HCT116 (cell line): ENCODE measurements at regions not wholly inside any gene's neighbourhood (a gene's known extent, or its start where the extent isn't known, plus 50 kb on each side); places are given as distances from the start of the nearest gene placed in this dataset.

Source experiments
- ATAC-seq: fragments of 200-7000 bp; cut with Tn5 transposase; 2 replicates; pipeline ENCODE4 v1.9.1; 2020; ENCODE audit warnings: mild to moderate bottlenecking, moderate library complexity
- BruUV-seq: library from RNA; stranded (reverse); fragments of 400-500 nt; replicated peaks from 2 replicates; lab custom pipeline; 2021; lab: Mats Ljungman, UMichigan
- CTCF ChIA-PET: fragments of 300-600 bp; sonication (Branson Sonifier 250); formaldehyde crosslinking; loops from one replicate; lab custom pipeline; 2021; ENCODE audit warnings: antibody characterized with exemption; lab: Charles Lee
- POLR2A ChIA-PET: fragments of 300-600, 350-600 bp; sonication (Branson Sonifier 250); formaldehyde crosslinking; loops from one replicate; lab custom pipeline; 2021; ENCODE audit warnings: antibody characterized with exemption; lab: Charles Lee
- RAD21 ChIA-PET, 2 experiments: fragments of 300-600 bp; sonication (Branson Sonifier 250); formaldehyde crosslinking; loops; one replicate each; lab custom pipeline; 2023; ENCODE audit warnings: low total read pairs in 2 of 2; ENCODE audit not compliant: uncharacterized antibody in 2 of 2, unreplicated experiment in 2 of 2, low non-redundant PET in 1 of 2; lab: Charles Lee
- DNase-seq: peaks from one replicate; pipeline ENCODE4 v3.0.0-alpha.2; 2010; ENCODE audit warnings: low read depth, low spot score
- H2AFZ ChIP-seq: fragments of 200-600 bp; shearing (Covaris generic), sonication (generic); 2 replicates; pipeline ENCODE4 v1.6.1; 2017; ENCODE audit warnings: low read depth, mixed run types, mixed read lengths, antibody characterized with exemption, low read length; ENCODE audit not compliant: poor library complexity, severe bottlenecking
- H3K27ac ChIP-seq: 2 replicates; pipeline ENCODE4 v1.5.1; 2012; ENCODE audit warnings: low read depth, low read length
- H3K27me3 ChIP-seq: fragments of 200-600 bp; sonication (generic); 2 replicates; pipeline ENCODE4 v1.6.1; 2016; ENCODE audit warnings: mixed run types, low read length, mixed read lengths; ENCODE audit not compliant: insufficient read depth
- H3K36me3 ChIP-seq, 2 experiments: fragments of 200-500 bp in 1 of 2; fragments of 200-600 bp in 1 of 2; sonication (Bioruptor generic) in 1 of 2; sonication (generic) in 1 of 2; 2 replicates each; pipeline versions ENCODE4 v1.5.1 to v1.6.1; 2014 to 2016; ENCODE audit warnings: low read length in 2 of 2, inconsistent platforms in 1 of 2, mixed read lengths in 1 of 2, mixed run types in 1 of 2; ENCODE audit not compliant: insufficient read depth in 2 of 2, control insufficient read depth in 1 of 2
- H3K4me1 ChIP-seq, 2 experiments: fragments of 200-600 bp in 1 of 2; sonication (generic) in 1 of 2; 2 replicates each; pipeline versions ENCODE4 v1.5.1 to v1.6.1; 2012 to 2017; ENCODE audit warnings: low read length in 2 of 2, inconsistent platforms in 1 of 2, mild to moderate bottlenecking in 1 of 2, mixed read lengths in 1 of 2, mixed run types in 1 of 2, moderate library complexity in 1 of 2; ENCODE audit not compliant: insufficient read depth in 2 of 2, control insufficient read depth in 1 of 2
- H3K4me2 ChIP-seq: fragments of 200-600 bp; sonication (generic); 2 replicates; pipeline ENCODE4 v1.6.1; 2017; ENCODE audit warnings: mixed run types, low read length, mixed read lengths
- H3K4me3 ChIP-seq, 2 experiments: fragments of 200-600 bp in 1 of 2; sonication (generic) in 1 of 2; replicated peaks in 1 of 2; 2 replicates each; pipeline ENCODE4 v1.5.1; 2011 to 2016; ENCODE audit warnings: low read length in 2 of 2, control low read depth in 1 of 2, low read depth in 1 of 2, mild to moderate bottlenecking in 1 of 2, mixed read lengths in 1 of 2, mixed run types in 1 of 2
- H3K79me2 ChIP-seq: fragments of 200-600 bp; sonication (generic); 2 replicates; pipeline ENCODE4 v1.6.1; 2017; ENCODE audit warnings: mild to moderate bottlenecking, mixed run types, low read length, moderate library complexity, mixed read lengths; ENCODE audit not compliant: insufficient read depth
- H3K9ac ChIP-seq: fragments of 200-600 bp; sonication (generic); 2 replicates; pipeline ENCODE4 v1.6.1; 2016; ENCODE audit warnings: low read length, mixed read lengths
- H3K9me2 ChIP-seq: fragments of 200-600 bp; sonication (generic), shearing (Covaris generic); 2 replicates; pipeline ENCODE4 v1.6.1; 2017; ENCODE audit warnings: mixed run types, mild to moderate bottlenecking, moderate library complexity; ENCODE audit not compliant: insufficient read depth
- H3K9me3 ChIP-seq, 2 experiments: fragments of 200-500 bp in 1 of 2; fragments of 200-600 bp in 1 of 2; sonication (Bioruptor generic) in 1 of 2; sonication (generic) in 1 of 2; 2 replicates each; pipeline ENCODE4 v1.6.1; 2014 to 2017; ENCODE audit warnings: low read length in 2 of 2, mixed read lengths in 2 of 2, inconsistent platforms in 1 of 2, low read depth in 1 of 2, mild to moderate bottlenecking in 1 of 2, mixed run types in 1 of 2, moderate library complexity in 1 of 2; ENCODE audit not compliant: control insufficient read depth in 1 of 2, insufficient read depth in 1 of 2
- H4K20me1 ChIP-seq: fragments of 200-600 bp; sonication (generic), shearing (Covaris generic); 2 replicates; pipeline ENCODE4 v1.6.1; 2017; ENCODE audit warnings: mixed run types, mild to moderate bottlenecking, moderate library complexity; ENCODE audit not compliant: insufficient read depth
- EGR1 ChIP-seq: IDR thresholded peaks from 2 replicates; pipeline ENCODE4 v1.6.1; 2012; ENCODE audit warnings: low read depth
- ELF1 ChIP-seq: IDR thresholded peaks from 2 replicates; pipeline ENCODE4 v1.6.1; 2012; ENCODE audit warnings: low read depth, borderline replicate concordance
- EZH2 ChIP-seq: fragments of 200-600 bp; sonication (generic); IDR thresholded peaks from 2 replicates; pipeline ENCODE4 v1.6.1; 2017; ENCODE audit warnings: antibody characterized with exemption, mixed run types
- EZH2phosphoT487 ChIP-seq: fragments of 200-600 bp; IDR thresholded peaks from 2 replicates; pipeline ENCODE4 v1.6.1; 2018; ENCODE audit warnings: antibody characterized with exemption, borderline replicate concordance
- JUND ChIP-seq: IDR thresholded peaks from 2 replicates; pipeline ENCODE4 v1.6.1; 2012
- MAX ChIP-seq: IDR thresholded peaks from 2 replicates; pipeline ENCODE4 v1.6.1; 2012
- POLR2AphosphoS5 ChIP-seq: IDR thresholded peaks from 2 replicates; pipeline ENCODE4 v1.6.1; 2011; ENCODE audit warnings: mild to moderate bottlenecking, low read depth, low read length, moderate library complexity
- RAD21 ChIP-seq: IDR thresholded peaks from 2 replicates; pipeline ENCODE4 v1.6.1; 2012; ENCODE audit warnings: low read depth, mild to moderate bottlenecking
- REST ChIP-seq: IDR thresholded peaks from 2 replicates; pipeline ENCODE4 v1.6.1; 2012; ENCODE audit warnings: low read depth
- SIN3A ChIP-seq: IDR thresholded peaks from 2 replicates; pipeline ENCODE4 v1.6.1; 2012; ENCODE audit warnings: low read depth
- YY1 ChIP-seq: IDR thresholded peaks from 2 replicates; pipeline ENCODE4 v1.6.1; 2011; ENCODE audit warnings: low read length, low read depth, moderate library complexity, mild to moderate bottlenecking; ENCODE audit not compliant: insufficient replicate concordance; ENCODE audit errors: extremely low read depth
- ZBTB33 ChIP-seq: IDR thresholded peaks from 2 replicates; pipeline ENCODE4 v1.6.1; 2011; ENCODE audit warnings: mild to moderate bottlenecking, low read length, moderate library complexity; ENCODE audit not compliant: insufficient replicate concordance; ENCODE audit errors: extremely low read depth
- ZFX ChIP-seq: fragments of 450-650 bp; IDR thresholded peaks from 2 replicates; pipeline ENCODE4 v1.6.1; 2017
- ZNF274 ChIP-seq: fragments of 200-500 bp; sonication (Bioruptor generic); IDR thresholded peaks from 2 replicates; pipeline ENCODE4 v1.6.1; 2014; ENCODE audit warnings: mild to moderate bottlenecking, low read depth, low read length, inconsistent platforms
- intact Hi-C: fragments of 100-400 bp; cut with micrococcal nuclease; formaldehyde crosslinking; loops from 2 replicates; pipeline ENCODE4 v1.10.0; 2022
- TF ChIP-seq, protein P1 (sequence below), 3 experiments: fragments of 200-600 bp in 1 of 3; sonication (generic) in 1 of 3; IDR thresholded peaks in 2 of 3; conservative IDR thresholded peaks in 1 of 3; 2 replicates each; pipeline ENCODE4 v1.5.1; 2012 to 2017; ENCODE audit warnings: low read depth in 2 of 3, low read length in 2 of 3, antibody characterized with exemption in 1 of 3, borderline replicate concordance in 1 of 3, control low read depth in 1 of 3, mild to moderate bottlenecking in 1 of 3, mixed read lengths in 1 of 3, mixed run types in 1 of 3, moderate library complexity in 1 of 3; ENCODE audit not compliant: insufficient read depth in 1 of 3
- TF ChIP-seq, protein P2 (sequence below): IDR thresholded peaks from 2 replicates; pipeline ENCODE4 v1.6.1; 2012

- Histone ChIP-seq H3K79me2 (no peaks in the 10 kb centered on the region), H3K36me3 (no peaks in the 10 kb centered on the region), H3K9me2 (no peaks in the 10 kb centered on the region), H3K4me2 (no peak overlapping the region), H3K27me3 (peaks cover 69% of the 10 kb centered on the region), H2AFZ (no peak overlapping the region), H3K9me3 (no peaks in the 10 kb centered on the region), H3K4me1 (no peaks in the 10 kb centered on the region), H3K27ac (no peak overlapping the region), H4K20me1 (no peaks in the 10 kb centered on the region), H3K9ac (no peak overlapping the region), H3K4me3 (no peak overlapping the region)
- CTCF ChIA-PET, result no interaction called here
- POLR2A ChIA-PET, result no interaction called here
- DNase-seq, result no peak
- no peak for ATAC-seq
- RAD21 ChIA-PET, result no interaction called here
- intact Hi-C loops, result no loop called here
- TF ChIP-seq SIN3A (no peak), ZNF274 (no peak), EGR1 (no peak), POLR2AphosphoS5 (no peak), ZFX (no peak), REST (no peak), EZH2phosphoT487 (no peak), ZBTB33 (no peak), YY1 (no peak), ELF1 (no peak), EZH2 (no peak), MAX (no peak), RAD21 (no peak), JUND (no peak)
- TF ChIP-seq, protein P1, sequence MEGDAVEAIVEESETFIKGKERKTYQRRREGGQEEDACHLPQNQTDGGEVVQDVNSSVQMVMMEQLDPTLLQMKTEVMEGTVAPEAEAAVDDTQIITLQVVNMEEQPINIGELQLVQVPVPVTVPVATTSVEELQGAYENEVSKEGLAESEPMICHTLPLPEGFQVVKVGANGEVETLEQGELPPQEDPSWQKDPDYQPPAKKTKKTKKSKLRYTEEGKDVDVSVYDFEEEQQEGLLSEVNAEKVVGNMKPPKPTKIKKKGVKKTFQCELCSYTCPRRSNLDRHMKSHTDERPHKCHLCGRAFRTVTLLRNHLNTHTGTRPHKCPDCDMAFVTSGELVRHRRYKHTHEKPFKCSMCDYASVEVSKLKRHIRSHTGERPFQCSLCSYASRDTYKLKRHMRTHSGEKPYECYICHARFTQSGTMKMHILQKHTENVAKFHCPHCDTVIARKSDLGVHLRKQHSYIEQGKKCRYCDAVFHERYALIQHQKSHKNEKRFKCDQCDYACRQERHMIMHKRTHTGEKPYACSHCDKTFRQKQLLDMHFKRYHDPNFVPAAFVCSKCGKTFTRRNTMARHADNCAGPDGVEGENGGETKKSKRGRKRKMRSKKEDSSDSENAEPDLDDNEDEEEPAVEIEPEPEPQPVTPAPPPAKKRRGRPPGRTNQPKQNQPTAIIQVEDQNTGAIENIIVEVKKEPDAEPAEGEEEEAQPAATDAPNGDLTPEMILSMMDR (IDR thresholded peaks at IDR 0.05 in 2 of 3, conservative IDR thresholded peaks at IDR 0.05 in 1 of 3; ENCODE audit: borderline replicate concordance in 1 of 3, insufficient read depth in 1 of 3, low read depth in 2 of 3, low read length in 2 of 3), result no peak
- TF ChIP-seq, protein P2, sequence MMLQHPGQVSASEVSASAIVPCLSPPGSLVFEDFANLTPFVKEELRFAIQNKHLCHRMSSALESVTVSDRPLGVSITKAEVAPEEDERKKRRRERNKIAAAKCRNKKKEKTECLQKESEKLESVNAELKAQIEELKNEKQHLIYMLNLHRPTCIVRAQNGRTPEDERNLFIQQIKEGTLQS, result no peak
- no TSS peak for BruUV-seq
These were observed 334.1 kb downstream of the TEX29 start for GRCh38 chr13:111654531-111654930.
